Right lobe of liver (tissue), 4 donors: ENCODE measurements at regions not wholly inside any gene's neighbourhood (a gene's known extent, or its start where the extent isn't known, plus 50 kb on each side); places are given as distances from the start of the nearest gene placed in this dataset.

ENCODE experiments used
- CTCF ChIP-seq, 4 donors: fragments of 200-600 bp in 3 of 4; fragments of 450-650 bp in 1 of 4; IDR thresholded peaks; one replicate each; pipeline versions ENCODE4 v1.5.1 to v1.8.0; 2016 to 2022; ENCODE audit warnings: antibody characterized with exemption in 4 of 4, mild to moderate bottlenecking in 2 of 4
- POLR2A ChIP-seq: fragments of 450-650 bp; IDR thresholded peaks from one replicate; pipeline ENCODE4 v1.6.1; 2017; ENCODE audit warnings: antibody characterized with exemption, mild to moderate bottlenecking
- donor health status: DM: no; HTN: no; CAD: no.
- donor health status: DM: no; HTN: no; CAD: no.
- donor health status: DM: no; HTN: yes; CAD: no.

- TF ChIP-seq POLR2A (no peak), CTCF (IDR thresholded peaks at IDR 0.05) (no peak)
Observed at GRCh38 chr15:46961795-46962194, 755.5 kb upstream of the SEMA6D start.
